ENCODE measurements at regions not wholly inside any gene's neighbourhood (a gene's known extent, or its start where the extent isn't known, plus 50 kb on each side); places are given as distances from the start of the nearest gene placed in this dataset.
A peak's percentile ranks its signal among the peaks of the same experiment; 100 is the strongest.
"Not testable (repeated sequence)": the region's sequence is repeated elsewhere in the genome, so short reads cannot be mapped to it uniquely, and the experiment has no call there.

- no peak for DNase-seq
Observed at GRCh38 chr15:70576276-70576675, 187.1 kb downstream of the UACA start.

DNA sequence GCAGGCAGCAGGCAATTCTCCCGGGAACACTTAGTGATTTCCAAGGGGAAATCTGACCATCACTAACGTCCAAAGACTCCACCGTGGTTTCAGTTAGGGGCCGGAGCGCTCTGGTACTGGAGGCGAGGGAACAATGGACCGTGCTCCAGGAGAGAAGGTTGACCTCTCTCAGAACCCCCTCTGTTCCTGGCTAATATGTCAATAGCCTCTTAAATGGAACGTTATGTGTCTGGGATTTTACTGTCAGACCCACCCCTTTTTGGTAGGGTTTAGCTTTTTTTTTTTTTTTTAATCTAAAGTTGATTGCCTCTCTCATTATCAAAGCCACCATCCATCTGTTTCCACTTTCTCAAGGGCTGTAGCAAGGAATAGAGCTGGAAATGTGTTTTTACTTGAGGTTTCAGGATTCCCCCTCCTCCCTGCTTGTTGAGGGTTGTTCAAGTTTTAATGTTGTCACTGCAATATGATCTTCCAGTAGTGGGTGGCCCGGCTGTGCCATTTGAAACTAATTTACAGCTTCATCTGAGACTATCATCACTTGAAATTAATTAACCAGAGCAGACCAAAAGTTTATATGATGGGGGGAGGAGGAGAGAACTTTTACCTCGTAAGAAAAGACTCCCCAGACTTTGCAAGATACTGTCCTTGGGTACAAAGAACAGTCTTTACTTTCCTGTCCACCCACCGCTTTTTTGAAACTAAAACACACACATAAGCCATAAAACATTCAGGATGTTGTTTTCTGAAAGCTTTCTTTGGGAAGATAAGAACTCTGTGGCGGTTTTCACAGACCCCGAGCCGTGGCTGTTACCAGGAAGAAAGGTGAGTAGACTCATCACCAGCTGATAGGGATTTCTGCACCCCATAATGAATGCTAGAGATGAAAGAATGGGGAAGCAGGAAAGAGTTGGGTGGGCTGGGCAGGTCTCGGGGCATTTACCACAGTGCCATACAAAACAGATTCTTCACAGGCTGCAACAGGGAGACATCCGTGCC is 187.8 kb downstream of the UACA start:
- no peak for DNase-seq

DNA sequence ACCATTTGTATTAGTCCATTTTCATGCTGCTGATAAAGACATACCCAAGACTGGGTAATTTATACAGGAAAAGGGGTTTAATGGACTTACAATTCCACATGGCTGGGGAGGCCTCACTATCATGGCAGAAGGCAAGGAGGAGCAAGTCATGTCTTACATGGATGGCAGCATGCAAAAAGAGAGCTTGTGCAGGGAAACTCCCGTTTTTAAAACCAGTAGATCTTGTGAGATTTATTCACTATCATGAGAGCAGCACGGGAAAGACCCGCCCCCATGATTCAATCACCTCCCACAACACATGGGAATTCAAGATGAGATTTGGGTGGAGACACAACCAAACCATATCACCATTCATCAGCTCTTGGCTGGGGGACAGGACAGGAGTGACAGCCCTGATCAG is 189.0 kb downstream of the UACA start:
- DNase-seq = not testable (repeated sequence)

- DNase-seq = no peak
Observed at GRCh38 chr15:70573121-70573850, 190.1 kb downstream of the UACA start.

DNA sequence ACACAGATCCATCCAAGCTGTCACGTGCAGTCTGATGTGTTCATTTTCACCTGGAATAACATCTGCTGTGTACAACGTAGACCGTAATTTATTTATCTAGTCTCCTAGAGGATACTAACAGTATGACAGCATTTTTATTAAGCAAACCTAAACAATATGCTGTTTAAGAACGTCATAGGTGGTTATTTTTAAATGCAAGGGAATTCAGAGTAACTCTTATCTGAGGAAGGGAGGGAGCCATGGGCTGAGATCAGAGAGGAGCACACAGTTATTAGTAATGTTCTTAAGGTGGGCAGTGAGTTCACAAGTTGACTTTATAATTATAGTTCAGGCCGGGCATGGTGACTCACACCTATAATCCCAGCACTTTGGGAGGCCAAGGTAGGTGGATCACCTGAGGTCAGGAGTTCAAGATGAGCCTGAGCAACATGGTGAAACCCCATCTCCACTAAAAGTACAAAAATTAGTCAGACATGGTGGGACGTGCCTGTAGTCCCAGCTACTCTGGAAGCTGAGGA is 193.6 kb downstream of the UACA start:
- no peak for DNase-seq

DNA sequence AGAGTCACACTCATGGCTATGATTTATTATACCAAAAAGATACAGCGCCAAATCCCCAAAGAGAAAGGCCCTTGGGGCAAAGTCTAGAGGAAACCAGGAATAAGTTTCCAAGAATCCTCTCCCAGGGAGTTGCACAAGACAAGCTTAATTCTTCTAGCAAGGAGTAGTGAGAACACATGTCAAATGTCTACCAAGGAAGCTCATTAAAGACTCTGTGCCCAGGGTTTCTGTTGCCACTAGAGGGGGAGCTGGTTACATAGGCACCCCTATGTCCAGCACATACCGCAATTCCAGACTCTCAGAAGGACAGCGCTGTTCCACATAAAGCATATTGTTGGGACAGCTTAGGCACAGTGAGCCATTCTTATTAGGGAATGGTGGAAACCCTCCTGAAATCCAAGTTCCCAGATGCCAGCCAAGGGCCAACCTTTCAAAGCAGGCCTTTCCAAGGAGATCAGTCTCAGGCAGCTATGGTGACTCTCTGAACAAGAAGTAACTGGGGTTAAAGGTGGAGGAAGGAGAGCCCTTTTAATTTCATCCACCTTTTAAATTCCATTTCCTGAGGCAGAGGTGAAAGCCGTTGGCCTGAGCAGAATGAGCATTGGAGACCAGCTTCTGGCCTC is 194.2 kb downstream of the UACA start:
- DNase-seq = no peak

- no peak for DNase-seq
Observed at GRCh38 chr15:70566989-70567388, 196.4 kb downstream of the UACA start.

GRCh38 chr15:70566047-70566835 is 197.1 kb downstream of the UACA start:
- no peak for DNase-seq

DNA sequence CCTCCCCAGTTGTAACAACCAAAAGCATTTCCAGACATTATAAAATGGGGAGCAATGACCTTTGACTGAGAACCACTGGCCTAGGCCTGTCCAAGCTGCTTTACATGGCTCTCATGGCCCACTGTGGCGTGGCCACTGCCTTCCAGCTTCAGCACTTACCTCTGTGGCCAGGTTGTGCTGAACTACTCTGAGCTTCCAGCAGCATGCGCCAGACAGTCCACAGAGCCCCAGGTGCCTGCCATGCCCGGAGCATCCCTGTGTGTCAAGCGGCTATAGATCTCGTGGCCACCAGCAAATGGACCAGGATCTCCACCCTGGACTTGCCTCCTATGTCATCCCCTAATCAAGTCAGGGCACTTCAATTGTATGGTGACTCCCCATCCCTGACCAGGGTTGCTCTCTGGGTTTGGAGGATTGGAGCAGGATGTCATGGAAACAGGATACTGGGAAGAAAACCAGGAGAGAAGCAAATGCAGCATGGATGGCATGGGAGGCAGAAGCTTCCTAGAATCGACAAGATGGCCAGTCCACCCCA is 199.7 kb downstream of the UACA start:
- no peak for DNase-seq

- DNase-seq = no peak
Observed at GRCh38 chr15:70562906-70563305, 200.5 kb downstream of the UACA start.

DNA sequence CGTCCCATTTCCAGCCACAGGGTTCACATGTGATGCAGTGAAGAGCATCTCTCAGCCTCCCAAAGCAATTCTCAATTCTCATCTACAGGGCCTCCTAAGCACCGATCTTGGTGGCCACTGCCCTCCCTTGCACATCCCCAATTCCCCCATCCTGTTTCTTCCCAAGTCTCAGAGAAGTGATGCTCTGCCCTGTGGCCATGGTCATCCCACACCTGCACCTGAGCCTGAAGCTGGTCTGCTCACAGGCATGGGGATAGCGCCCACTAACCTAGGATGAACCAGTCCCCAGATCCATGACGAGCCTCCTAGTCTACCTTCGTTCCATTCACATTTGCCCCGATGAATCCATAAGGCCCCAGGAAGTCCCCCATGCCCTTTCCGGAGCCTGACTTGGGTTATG is 201.5 kb downstream of the UACA start:
- no peak for DNase-seq

DNA sequence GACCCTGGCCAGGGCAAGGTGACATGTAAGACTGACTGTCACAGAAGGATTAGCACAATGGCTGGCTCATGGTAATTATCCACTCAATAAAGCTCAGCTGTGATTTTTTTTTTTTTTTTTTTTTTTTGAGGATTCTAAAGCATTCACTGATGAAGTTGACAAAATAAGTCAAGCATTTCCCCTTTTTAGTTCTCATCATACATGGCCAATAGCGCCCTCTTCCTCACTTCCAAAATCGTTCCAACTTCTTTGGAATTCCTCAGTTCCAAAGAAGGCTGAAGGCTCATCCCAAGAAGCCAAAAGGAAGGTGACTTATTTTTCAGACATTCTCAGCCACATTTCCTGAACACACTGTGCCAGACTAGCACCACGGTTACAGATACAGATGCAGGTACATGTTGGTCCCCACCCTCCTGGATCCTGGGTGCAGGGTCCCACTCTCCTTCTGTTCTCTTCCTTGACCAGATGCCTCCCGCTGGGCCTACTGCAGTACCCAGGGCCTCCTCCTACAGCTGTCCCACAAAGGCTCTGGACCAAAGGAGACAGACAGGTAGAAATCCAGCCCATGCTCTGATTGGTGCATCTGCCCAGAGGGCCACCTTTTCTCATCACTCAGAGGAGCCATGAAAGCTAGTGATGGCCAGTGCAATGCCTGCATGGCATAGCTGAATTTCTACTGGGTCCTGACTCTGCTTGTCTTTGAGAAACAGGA is 202.6 kb downstream of the UACA start:
- no peak for DNase-seq

GRCh38 chr15:70559265-70560239 is 203.8 kb downstream of the UACA start:
- DNase-seq = peak in 4 of 5 experiments; percentile 38 to 79 (median 53)

DNA sequence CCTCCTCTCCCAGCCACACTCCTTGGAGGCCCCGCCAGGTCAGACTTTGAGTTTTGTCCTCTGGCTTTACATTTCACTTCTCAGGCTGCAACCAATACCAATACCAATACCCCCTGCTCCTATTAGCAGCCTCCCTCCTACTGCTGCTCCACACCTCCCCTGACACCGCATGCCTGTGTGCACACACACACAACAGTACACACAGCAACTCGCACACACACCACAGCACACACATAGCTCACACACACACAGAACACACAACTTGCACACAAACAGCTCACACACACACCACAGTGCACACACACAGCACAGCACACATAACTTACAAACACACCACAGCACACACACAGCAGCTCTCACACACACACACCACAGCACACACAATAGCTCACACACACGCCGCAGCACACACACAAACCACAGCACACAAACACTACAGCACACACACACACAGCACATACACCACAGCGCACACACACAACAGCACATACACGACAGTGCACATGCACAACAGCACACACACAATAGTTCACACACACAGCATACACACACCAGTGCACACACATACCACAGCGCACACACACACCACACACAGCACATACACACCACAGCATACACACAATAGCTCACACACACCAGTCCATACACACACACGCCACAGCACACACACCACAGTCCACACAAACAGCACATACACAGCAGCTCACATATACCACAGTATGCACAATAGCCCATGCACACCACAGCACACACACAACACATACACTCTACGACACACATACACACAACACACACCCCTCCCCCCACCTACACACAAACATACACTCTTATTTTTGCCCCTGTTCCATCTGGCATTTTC is 204.7 kb downstream of the UACA start:
- DNase-seq = no peak

- no peak for DNase-seq
Observed at GRCh38 chr15:70557521-70558258, 205.7 kb downstream of the UACA start.

DNA sequence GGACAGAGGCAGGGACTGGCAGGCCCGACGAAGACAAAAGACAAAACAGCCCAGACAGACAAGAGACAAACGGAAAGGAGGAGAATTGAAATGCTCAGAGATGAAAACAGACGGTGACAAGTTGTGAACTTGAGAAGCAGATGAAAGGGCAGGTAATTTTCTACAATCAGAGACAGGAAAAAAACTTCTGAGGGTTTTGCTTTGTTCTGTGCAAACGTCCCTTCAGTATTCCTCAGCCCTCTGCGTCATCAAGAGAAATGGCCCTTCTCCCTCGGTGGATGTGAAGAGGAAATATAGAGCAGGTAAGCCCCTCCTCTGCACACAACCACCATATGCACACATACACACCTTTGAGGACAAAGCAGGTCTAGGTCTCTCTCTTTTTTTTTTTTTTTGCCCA is 206.6 kb downstream of the UACA start:
- DNase-seq = no peak

DNA sequence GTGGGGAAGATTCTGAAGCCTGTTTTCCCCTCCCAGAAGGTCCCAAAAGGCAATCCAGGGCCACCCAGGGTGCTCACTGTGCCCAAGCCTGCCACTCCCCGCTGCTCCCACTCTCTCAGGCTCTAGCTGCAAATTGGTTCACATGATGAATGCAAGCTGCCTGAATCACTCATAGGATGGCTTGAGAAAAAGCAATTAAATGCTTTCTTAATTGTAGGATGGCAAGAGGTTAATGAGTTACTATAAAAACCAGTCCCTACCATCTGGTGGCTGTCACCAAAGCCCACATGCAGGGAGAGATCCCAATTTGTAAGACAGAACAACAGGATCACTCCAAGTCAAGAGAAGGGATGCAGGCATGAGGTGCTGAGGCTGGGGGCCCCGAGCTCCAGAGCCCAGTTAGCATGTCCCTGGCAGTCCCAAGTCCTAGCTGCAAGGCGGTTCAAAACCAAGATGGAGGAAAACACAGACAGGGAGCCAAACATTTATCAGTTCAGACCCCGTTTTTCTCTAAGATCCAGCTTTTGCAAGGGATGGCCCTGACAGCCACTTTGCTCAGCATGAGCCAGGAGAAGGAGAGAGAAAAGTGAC is 207.1 kb downstream of the UACA start:
- DNase-seq = no peak

DNA sequence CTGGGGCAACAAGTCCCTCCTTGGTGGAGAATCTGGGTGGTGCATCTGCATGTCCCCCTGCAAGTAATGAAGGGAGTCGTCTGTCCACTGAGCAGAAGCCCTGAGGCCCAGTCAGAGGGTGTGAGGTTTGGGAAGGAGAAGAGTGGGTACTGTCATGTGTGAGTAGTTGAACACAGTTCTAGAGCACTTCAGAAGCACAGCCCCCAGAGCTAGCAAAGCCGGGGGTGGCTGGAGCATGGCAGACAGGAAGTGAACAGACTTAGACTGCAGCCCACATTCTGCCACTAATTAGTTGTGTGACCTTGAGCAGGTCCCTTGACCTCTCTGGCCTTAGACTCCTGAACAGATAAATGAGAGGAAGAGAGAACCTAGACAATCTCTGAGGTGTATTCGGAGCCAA is 207.6 kb downstream of the UACA start:
- no peak for DNase-seq

All from T-helper 2 cell (primary cell).